CD4-positive, alpha-beta T cell treated with Interleukin-15 for 4 hours (primary cell): ENCODE measurements at regions not wholly inside any gene's neighbourhood (a gene's known extent, or its start where the extent isn't known, plus 50 kb on each side); places are given as distances from the start of the nearest gene placed in this dataset.

Experiments
- DNase-seq: peaks from one replicate; pipeline ENCODE4 v3.0.0-alpha.2; 2020; ENCODE audit warnings: low spot score

DNA sequence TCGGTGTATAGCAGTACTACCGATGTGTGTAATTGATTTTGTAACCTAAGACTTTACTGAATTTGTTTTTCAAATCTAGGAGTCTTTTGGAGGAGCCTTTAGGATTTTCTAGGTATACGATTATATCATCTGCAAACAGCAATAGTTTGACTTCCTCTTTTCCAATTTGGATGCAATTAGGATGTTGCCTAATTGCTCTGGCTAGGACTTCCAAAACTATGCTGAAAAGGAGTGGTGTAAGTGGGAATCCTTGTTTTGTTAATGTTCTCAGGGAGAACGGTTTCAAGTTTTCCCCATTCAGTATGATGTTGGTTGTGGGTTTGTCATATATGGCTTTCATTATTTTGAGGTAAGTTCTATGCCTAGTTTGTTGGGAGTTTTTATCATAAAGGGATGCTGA, 171.6 kb upstream of the PDE3A start:
- DNase-seq: no peak

DNA sequence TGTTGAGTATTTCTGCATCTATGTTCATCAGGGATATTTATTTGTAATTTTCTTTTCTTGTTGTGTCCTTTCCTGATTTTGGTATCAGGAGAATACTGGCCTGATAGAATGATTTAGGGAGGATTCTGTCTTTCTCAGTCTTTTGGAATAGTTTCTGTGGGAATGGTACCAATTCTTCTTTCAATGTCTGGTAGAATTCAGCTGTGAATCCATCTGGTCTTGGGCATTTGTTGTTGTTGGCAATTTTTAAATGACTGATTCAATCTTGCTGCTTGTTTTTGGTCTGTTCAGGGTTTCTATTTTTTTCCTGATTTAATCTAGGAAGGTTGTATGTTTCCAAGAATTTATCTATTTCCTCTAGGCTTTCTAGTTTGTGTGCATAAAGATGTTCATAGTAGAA, 170.9 kb upstream of the PDE3A start:
- no peak for DNase-seq

DNA sequence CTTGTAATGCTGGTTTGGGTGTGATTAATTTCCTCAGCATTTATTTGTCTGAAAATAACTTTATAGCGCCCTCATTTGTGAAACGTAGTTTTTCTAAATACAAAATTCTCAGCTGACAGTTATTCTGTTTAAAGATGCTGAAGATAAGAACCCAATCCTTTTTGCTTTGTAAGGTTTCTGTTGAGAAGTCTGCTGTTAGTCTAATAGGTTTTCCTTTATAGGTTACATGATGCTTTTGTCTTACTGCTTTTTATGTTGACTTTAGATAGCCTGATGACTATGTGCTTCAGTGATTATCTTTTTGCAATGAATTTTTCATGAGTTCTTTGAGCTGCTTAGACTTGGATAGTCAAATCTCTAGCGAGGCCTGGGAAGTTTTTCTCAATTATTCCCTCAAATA, 168.6 kb upstream of the PDE3A start:
- DNase-seq: no peak

DNA sequence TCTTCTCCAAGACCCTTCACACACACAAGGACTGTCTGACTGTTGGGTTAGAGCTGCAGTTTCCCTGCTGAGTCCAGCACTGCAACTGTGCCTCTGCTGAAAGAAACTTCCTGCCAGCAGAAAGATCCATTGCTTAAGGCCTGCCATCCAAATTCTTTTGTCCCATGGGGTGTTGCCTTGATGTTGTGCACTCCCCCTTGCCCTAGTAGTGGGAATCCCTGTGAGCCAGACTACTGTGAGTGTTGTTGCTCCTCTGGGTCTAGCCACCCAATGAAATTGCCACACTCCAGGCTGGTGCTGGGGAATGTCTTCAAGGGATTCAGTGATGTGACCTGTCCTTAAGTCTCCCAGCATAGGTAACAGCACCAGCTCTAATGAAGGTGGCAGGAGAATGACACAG, 166.6 kb upstream of the PDE3A start:
- DNase-seq: no peak

DNA sequence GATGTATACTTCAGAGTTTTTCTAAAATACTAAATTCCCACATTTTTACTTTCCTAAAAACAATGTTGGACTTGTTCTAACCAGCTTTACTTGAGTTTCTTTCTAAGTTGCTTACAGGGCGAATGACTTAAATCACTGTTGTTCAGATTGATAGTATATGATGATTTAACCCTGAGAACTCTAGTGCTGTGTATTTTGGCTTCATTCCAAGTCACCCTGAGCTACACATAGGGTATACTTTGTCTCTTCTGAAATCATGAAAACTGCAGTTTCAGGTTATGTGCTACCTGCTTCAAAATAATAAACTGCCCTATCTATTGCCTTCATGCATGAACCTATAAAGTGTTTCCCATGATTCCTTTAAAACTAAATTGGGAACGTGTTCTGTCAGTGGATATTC, 162.5 kb upstream of the PDE3A start:
- DNase-seq: no peak

DNA sequence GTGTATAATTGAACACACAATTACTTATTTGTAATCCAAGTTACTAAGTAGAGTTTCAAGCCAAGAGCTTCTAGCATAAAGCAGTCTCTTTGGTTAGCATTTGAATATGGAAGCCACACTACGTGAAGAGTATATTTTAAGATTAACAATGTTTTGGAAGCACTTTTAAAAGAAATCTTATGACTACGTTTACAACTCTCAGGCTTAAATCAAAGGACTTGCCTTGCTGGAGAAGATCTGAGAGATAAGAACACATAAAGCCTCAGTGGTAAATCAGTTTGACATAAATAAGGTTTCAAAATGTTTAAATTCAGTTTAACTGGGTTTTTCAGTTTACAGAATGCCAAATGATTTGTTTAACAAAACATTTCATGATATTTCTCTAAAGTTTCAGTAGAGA, 161.9 kb upstream of the PDE3A start:
- no peak for DNase-seq

DNA sequence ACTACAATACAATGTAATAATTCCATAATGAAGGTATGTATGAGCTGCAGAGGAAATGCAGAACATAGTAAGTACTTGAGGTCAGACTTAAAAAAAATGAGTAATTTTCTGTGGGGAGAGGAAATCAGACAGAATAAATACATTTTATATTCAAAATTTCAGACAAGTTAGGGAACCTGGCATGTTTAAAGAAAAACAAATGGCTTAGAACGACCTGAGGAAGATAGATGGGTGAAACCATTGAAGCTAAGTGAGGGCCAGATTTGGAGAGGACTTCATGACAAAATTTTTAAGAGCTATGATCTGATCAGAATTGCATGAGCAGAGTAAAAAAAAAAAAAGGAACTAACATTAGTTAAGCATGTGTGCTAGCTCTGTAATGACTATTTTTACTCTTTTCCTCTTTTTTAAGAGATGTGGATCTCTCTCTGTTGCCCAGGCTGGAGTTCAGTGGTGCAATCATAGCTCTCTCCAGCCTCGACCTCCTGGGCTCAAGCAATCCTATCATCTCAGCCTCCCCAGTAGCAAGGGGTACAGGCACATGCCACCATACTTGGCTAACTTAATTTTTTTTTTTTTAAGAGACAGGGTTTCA, 157.6 kb upstream of the PDE3A start:
- DNase-seq: no peak

DNA sequence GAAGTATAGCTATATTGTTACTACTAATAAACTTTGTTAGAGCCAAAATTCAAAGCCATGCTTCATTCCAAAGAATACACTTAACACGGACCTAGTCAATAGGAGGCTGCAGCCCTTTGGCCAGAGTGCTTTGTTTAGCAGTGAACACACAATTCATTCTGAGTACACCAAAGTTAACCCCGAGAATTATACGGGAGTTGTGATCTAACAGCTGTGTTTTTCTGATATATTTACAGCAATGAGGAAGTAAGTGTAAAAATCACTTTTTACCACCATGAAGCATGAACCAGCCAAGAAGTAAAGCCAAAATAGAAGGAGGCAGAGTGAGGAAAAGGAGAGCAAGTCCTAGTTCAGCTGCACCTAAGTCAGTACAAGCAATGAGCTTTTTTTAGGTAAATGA, 156.8 kb upstream of the PDE3A start:
- DNase-seq: no peak

DNA sequence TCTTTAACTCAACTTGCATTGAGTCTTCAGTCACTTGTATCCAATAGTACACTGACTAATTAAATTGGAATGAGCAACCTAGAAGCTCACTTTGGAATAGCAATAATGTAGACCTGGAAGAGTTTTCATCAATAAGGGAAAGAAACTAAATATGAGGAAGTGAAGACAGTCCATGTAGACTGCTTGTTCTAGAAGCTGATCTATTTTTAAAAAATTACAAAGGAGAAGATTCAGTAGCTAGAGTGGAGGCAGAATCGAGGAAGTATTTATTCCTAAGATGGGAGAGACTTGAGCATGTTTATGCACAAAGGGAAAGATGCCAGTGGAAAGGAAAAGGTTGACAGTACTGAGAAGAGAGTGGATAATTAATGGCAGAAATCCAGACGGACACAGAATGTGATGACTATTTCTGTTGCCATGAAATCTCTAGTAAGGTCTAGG, 156.3 kb upstream of the PDE3A start:
- DNase-seq: no peak

DNA sequence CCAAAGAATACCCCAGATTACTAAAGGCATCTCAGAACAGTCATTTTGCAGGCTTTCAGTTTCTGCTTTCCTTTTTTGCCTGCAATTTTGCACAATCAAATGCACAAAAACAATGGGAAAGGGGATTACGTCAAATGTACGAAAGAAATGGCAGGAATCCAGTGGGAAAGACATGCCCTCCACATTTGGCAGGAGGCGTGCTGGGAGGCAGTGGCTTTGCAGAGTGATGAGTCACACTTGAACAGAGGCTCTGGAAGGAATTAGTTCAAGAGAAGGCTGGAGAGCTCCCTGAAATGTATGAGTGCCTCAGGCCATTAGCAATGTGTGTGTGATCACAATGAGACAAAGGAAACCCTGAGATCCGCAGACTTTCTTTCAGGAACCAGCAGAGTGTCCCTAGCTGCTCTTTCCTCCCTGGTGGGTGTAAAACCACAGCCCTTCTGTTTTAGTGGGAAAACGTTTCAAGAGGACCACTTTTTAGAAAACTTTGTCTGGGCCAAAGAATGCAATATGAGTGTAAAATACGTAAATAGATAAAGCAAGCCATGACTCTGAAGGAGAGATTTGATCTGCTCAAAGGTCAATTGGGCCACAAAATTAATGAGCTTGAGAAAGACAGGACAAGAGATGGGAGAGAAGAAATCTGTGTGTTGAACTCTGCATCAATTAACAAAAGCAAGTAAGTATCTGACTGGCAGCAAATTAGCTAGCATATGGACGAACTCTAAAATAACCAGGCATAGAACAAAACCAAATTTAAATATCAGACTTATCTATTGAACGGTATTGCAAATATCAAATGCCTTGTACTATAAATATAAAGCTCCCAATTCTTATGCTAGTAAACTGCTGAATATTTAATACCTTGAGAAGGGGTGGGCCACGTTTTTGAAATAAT, 155.4 kb upstream of the PDE3A start:
- no peak for DNase-seq

DNA sequence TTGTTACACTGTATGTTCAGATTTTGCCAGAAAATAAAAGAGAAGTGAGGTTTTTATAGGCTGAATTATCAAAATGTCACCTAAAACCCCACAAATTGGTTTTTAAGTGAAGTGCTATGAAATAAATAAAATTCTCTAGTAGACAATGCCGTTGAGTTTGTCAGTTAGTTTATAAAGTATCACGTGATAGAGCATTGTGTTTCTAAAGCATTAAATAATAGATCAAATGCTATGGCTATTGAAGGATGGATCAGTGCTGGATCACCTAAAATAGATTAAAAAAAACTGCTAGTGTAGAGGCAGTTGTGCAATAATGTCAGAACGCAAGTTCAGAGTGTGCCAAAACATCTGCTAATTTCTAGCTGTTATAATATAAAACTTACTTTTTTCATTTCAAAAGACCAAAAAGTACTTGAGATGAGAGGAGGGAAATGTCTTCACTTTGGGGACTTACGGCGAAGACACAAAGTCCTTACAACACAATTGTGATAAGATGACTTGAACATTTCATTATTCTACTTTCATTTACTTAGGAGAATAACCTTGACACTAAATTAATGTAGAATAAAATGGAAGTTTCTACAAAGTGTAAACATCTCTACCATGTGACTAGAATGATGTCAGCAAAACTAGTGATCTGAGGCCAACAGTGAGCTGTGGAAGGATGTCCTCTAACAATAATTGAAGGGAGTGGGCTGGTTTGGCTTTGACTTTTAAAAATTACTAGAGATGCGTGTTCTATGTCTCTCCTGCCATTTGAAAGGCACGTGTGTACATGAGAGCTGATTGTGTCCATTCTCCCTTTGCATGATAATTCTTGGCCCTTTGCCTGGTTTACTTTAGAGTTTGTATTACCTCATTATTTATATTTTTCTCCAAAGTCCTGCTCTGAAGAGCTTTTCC, 154.4 kb upstream of the PDE3A start:
- no peak for DNase-seq

DNA sequence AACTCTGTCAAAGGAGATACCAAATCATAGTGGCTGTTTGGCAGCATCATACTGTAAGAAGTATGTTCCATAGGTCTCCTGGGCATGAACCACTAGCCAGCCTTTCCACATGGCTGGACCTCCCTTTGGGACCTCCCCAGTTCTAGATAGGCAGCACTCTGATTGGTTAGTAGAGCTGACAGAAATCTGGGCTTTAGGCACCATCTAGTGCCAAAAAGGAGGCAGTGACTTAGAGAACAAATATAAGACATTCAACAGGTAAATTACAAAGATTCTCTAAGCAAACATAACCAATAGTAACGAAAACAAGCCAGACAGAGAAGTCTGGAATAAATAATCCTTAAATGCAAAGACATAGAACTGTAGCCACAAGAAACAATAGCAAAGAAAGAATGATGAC, 148.0 kb upstream of the PDE3A start:
- DNase-seq: no peak

DNA sequence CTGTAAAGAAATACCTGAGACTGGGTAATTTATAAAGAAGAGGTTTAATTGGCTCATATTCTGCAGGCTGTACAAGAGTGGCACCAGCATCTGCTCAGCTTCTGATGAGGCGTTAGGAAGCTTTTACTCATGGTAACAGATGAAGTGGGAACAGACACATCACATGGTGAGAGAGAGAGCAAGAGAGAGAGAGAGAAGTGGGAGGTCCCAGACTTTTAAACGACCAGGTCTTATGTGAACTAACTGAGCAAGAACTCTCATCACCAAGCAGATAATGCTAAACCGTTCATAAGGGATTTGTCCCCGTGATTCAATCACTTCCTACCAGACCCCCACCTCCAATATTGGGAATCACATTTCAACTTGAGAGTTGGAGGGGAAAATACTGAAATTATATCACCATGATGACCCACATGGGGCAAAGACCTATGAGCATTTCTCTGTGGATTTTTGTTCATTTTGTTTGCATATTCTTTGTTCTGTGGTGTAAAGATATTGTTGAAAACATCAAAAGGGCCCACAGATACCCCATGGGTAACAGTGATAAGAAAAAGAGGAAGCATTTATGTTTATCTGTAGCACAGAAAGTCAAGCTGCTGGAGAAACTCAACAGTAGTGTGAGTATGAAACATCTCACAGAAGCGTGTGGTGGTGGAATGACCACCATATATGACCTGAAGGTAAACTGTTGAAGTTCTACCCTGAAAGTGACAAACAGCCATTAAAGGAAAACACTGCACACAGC, 135.2 kb upstream of the PDE3A start:
- no peak for DNase-seq

DNA sequence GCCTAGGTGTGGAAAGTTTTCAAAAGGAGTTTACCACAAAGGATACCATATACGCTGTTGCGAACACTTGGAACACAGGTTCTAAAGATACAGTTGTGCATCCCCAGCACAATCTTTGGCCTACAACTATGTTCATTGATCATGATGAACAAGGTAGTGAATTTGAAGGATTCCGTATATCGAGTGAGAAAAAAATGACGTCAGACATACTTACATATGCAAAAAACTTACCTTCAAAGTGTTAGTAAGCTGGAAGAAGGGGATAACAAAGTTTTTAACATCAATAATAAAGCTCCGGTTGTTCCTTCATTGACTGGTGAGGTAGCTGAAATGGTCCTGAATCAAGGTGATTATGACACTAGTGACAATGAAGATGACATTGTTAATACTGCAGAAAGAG, 133.9 kb upstream of the PDE3A start:
- DNase-seq: no peak

DNA sequence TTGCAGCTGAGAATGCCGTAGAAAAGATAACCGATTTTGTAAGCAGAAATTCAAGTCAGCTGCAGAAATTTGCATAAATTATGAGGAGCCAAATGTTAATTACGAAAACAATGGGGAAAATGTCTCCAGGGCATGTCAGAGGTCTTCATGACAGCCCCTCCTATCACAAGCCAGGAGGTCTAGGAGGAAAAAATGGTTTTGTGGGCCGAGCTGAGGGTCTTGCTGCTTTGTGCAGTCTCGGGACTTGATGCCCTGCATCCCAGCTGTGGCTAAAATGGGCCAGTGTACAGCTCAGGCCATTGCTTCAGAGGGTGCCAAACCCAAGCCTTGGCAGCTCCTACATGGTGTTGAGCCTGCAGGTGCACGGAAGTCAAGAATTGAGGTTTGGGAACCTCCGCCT, 131.2 kb upstream of the PDE3A start:
- DNase-seq: no peak

DNA sequence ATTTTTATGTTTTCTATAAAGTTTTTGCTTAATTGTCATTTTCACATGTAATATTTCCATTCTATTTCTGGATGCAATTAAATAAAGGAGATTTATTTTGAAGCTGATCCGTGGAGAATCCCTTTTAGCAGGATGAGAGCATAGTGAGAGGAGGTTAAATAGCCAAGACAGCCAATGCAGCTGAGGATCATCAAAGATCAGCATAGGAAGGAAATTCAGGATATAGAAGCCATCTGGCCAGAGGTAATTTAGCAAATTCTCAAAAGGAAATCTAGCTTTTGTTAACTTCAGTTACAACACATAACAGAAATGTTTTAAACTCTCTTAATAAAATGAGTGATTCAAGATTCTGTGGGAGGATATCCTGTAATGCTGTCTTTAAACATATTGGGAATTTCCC, 122.8 kb upstream of the PDE3A start:
- no peak for DNase-seq

DNA sequence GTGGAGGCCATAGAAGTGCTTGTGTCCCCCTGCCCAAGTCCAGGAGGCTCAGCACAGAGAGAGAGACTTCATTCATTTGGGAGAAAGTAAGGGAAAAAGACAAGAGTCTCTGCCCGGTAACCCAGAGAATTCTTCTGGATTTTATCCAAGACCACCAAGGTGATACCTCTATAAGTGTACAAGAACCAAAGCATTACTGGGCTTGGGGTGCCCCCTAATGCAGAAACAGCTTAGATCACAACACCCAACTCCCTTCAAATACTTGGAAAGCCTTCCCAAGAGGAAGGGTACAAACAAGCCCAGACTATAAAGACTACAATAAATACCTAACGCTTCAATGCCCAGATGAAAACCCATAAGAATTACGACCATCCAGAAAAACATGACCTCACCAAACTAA, 119.7 kb upstream of the PDE3A start:
- no peak for DNase-seq

DNA sequence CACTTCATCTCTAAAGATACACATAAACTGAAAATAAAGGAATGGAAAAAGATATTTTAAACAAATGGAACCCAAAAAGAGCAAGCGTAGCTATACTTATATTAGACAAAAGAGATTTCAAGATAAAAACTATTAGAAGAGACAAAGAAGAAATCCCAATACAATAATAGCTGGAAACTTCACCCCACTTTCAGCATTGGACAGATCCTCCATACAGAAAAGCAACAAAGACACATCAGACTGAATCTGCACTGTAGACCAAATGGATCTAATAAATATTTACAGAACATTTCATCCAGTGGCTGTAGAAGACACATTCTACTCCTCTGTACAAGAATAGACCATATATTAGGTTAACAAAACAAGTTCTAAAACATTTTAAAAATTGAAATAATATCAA, 117.6 kb upstream of the PDE3A start:
- DNase-seq: no peak

DNA sequence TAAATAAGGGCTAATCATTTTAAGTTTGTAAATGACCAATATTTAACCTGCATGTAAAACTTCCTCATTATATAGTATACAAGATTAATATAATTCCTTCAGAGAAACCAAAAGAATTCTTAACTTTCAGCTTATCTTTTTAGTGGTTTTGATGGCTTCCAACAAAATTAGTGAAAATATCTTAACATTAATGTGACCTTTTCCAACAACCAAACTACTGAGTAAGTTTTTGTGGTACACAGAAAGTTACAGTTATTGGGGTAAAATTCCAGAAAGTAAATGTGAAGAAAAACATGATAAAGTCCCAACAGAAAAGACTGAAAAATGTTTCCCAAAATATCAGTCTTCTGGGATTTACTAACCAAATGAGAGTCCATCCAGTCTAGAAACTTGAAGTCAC, 111.0 kb upstream of the PDE3A start:
- DNase-seq: no peak

DNA sequence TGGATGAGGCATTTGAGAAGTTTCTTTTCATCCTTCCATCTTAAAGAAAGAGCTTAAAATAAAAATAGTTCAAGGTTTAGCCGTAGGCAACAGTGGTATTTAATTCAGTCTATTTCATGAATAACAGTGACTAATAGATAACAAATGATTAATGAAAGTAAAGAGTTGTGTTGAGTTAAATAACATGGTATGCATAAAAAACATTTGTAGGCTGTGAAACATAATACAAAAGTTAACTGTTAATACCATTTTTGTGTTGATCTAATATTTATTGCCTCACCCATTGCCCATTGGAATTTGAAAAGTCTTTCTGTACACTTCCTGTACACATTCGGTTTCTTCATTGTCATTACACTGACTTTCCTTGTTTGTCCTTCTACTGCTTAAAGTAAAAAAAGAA, 108.6 kb upstream of the PDE3A start:
- no peak for DNase-seq

DNA sequence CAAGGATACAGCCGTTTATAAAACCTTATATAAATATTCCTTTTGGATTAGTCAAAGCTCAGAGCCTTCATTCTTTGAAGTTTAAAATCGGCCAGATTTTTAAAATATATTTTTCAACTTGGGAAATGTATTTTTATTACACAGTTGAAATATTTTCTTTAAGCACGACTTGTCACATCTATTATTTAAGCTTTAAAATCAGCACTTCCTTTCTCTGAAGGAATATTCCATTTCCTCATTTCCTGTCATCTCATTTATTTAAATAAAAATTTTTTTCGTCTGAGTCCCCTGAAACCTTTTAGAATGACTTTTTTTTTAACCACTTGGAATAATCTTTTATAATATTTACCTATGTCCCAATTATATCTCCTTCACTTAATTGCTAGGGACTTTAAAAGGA, 107.5 kb upstream of the PDE3A start:
- no peak for DNase-seq

DNA sequence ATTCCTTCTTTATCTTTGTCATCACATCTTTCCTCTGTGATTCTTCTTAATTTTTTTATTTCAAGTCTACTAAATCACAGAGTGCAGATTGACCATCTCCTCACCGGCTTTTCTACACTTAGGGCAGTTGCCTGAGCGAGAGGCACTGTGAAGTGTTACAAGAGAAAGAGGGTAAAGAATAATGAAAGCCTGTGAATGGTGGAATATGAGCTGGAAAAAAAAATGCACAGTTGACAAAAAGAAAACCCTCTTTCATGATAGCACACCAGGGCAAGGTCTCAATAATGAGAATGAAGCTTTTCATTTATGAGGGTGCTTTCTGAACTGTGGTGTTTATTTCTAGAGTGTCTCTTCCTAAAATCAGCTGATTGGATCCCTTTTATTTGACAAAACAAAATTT, 106.2 kb upstream of the PDE3A start:
- no peak for DNase-seq
